Neural cell (in vitro differentiated cells): ENCODE measurements at regions not wholly inside any gene's neighbourhood (a gene's known extent, or its start where the extent isn't known, plus 50 kb on each side); places are given as distances from the start of the nearest gene placed in this dataset.
"Not testable (repeated sequence)": the region's sequence is repeated elsewhere in the genome, so short reads cannot be mapped to it uniquely, and the experiment has no call there.

Experiments used
- EP300 ChIP-seq: fragments of 450-650 bp; conservative IDR thresholded peaks from 2 replicates; pipeline ENCODE4 v1.6.1; 2014; ENCODE audit warnings: antibody characterized with exemption, mild to moderate bottlenecking, moderate library complexity; ENCODE audit not compliant: poor library complexity, severe bottlenecking
- EZH2 ChIP-seq: fragments of 200-600, 300-800 bp; shearing (Covaris generic), sonication (generic); IDR thresholded peaks from 2 replicates; pipeline ENCODE4 v1.6.1; 2014; ENCODE audit warnings: antibody characterized with exemption, low read length, borderline replicate concordance, mild to moderate bottlenecking; ENCODE audit not compliant: insufficient read depth, poor library complexity, severe bottlenecking
- POLR2AphosphoS5 ChIP-seq: IDR thresholded peaks from 2 replicates; pipeline ENCODE4 v1.6.1; 2012
- RAD21 ChIP-seq: fragments of 450-650 bp; conservative IDR thresholded peaks from 2 replicates; pipeline ENCODE4 v1.6.1; 2014; ENCODE audit warnings: antibody characterized with exemption, mild to moderate bottlenecking, moderate library complexity
- TAF1 ChIP-seq: IDR thresholded peaks from 2 replicates; pipeline ENCODE4 v1.6.1; 2012; ENCODE audit warnings: low read depth
- TF ChIP-seq, protein P1 (sequence below): fragments of 450-650 bp; IDR thresholded peaks from 2 replicates; pipeline ENCODE4 v1.5.1; 2014; ENCODE audit warnings: antibody characterized with exemption, mild to moderate bottlenecking, moderate library complexity; ENCODE audit not compliant: poor library complexity, severe bottlenecking
- TF ChIP-seq, protein P2 (sequence below): IDR thresholded peaks from 2 replicates; pipeline ENCODE4 v1.6.1; 2012; ENCODE audit warnings: borderline replicate concordance

DNA sequence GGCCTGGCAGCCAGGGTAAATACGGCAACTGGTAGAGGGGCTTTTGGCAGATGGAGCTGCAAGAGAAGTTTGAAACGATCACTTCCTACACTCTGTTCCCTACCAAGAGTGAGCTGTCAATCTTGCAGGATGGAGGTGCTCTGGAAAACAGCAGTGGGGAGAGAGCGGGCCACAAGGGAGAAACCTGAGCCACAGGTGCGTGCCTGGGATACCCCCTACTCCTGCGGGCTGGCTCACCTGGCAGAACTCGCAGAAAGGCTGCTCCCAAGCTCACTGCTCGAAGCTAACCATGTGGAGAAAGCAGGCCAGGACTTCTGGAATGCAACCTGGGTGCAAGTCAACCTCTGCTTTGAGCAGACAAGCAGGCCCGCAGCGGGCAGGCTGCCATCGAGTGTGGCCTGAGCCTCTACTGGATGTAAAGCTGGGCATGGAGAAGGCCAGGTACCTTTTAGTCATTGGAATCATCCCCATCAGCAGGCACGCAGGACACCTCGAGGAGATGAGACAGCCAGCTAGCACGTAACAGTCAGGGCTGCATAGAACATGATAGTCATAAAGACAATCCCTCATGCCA, 256.8 kb downstream of the BCL2L11 start:
- TF ChIP-seq, protein P1, sequence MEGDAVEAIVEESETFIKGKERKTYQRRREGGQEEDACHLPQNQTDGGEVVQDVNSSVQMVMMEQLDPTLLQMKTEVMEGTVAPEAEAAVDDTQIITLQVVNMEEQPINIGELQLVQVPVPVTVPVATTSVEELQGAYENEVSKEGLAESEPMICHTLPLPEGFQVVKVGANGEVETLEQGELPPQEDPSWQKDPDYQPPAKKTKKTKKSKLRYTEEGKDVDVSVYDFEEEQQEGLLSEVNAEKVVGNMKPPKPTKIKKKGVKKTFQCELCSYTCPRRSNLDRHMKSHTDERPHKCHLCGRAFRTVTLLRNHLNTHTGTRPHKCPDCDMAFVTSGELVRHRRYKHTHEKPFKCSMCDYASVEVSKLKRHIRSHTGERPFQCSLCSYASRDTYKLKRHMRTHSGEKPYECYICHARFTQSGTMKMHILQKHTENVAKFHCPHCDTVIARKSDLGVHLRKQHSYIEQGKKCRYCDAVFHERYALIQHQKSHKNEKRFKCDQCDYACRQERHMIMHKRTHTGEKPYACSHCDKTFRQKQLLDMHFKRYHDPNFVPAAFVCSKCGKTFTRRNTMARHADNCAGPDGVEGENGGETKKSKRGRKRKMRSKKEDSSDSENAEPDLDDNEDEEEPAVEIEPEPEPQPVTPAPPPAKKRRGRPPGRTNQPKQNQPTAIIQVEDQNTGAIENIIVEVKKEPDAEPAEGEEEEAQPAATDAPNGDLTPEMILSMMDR = not testable (repeated sequence)
- not testable (repeated sequence) for TF ChIP-seq POLR2AphosphoS5, EP300, TAF1, EZH2, RAD21
- TF ChIP-seq, protein P2, sequence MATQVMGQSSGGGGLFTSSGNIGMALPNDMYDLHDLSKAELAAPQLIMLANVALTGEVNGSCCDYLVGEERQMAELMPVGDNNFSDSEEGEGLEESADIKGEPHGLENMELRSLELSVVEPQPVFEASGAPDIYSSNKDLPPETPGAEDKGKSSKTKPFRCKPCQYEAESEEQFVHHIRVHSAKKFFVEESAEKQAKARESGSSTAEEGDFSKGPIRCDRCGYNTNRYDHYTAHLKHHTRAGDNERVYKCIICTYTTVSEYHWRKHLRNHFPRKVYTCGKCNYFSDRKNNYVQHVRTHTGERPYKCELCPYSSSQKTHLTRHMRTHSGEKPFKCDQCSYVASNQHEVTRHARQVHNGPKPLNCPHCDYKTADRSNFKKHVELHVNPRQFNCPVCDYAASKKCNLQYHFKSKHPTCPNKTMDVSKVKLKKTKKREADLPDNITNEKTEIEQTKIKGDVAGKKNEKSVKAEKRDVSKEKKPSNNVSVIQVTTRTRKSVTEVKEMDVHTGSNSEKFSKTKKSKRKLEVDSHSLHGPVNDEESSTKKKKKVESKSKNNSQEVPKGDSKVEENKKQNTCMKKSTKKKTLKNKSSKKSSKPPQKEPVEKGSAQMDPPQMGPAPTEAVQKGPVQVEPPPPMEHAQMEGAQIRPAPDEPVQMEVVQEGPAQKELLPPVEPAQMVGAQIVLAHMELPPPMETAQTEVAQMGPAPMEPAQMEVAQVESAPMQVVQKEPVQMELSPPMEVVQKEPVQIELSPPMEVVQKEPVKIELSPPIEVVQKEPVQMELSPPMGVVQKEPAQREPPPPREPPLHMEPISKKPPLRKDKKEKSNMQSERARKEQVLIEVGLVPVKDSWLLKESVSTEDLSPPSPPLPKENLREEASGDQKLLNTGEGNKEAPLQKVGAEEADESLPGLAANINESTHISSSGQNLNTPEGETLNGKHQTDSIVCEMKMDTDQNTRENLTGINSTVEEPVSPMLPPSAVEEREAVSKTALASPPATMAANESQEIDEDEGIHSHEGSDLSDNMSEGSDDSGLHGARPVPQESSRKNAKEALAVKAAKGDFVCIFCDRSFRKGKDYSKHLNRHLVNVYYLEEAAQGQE = not testable (repeated sequence)
